ENCODE measurements at regions not wholly inside any gene's neighbourhood (a gene's known extent, or its start where the extent isn't known, plus 50 kb on each side); places are given as distances from the start of the nearest gene placed in this dataset.

DNA sequence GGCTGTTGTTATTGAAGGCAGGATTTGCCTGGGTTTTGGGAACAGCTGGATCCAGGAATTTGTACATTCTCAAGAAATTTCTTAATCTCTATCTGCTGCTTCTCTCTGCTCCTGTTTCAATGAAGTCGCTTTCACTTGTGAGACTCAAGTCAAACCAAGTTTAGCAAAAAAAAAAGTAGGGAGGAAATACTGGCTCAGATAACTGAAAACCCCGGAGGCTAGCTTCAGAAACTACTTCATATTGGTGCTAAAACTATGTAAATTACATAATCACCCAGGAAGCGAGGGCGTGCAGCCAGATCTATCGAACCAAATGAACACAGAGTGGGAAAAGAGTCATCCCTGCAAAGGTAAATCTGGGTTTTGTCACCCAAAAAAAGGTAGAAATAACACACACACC, 68.3 kb upstream of the FICD start:
- Histone ChIP-seq H3K36me3 (ENCODE audit: control insufficient read depth, insufficient read depth, low read length) (no peaks in the 10 kb centered on the region), H3K27me3 (replicated peaks; ENCODE audit: control insufficient read depth, insufficient read depth, low read length) (no peaks in the 10 kb centered on the region), H3K4me3 (replicated peaks; ENCODE audit: low read depth, low read length) (no peak overlapping the region)
- DNase-seq (ENCODE audit: extremely low read depth, insufficient read length) = no peak
- TF ChIP-seq, protein P1, sequence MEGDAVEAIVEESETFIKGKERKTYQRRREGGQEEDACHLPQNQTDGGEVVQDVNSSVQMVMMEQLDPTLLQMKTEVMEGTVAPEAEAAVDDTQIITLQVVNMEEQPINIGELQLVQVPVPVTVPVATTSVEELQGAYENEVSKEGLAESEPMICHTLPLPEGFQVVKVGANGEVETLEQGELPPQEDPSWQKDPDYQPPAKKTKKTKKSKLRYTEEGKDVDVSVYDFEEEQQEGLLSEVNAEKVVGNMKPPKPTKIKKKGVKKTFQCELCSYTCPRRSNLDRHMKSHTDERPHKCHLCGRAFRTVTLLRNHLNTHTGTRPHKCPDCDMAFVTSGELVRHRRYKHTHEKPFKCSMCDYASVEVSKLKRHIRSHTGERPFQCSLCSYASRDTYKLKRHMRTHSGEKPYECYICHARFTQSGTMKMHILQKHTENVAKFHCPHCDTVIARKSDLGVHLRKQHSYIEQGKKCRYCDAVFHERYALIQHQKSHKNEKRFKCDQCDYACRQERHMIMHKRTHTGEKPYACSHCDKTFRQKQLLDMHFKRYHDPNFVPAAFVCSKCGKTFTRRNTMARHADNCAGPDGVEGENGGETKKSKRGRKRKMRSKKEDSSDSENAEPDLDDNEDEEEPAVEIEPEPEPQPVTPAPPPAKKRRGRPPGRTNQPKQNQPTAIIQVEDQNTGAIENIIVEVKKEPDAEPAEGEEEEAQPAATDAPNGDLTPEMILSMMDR (IDR thresholded peaks at IDR 0.05; ENCODE audit: insufficient read depth, low read length, poor library complexity, severe bottlenecking) = no peak

DNA sequence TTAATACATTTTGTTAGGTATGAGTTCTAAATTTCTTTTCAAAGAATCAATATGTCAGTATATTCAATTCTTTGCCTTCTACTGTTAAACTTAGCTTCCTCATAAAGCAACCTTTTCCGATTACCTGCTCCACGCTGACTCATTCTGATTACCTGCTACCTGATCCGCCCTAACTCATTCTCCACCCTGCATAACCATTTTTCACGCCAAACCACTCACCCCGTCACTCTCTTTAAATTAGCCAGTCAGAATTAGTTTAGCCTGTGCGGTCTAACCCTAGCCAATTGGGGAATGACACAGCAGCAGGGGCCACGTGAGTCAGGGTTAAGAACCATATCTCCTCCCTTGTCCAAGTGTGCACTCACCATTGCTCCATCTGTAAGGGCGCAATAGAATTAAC, 72.2 kb upstream of the FICD start:
- no peak for DNase-seq (ENCODE audit: extremely low read depth, insufficient read length)
- Histone ChIP-seq H3K4me3 (replicated peaks; ENCODE audit: low read depth, low read length) (no peak overlapping the region), H3K36me3 (ENCODE audit: control insufficient read depth, insufficient read depth, low read length) (no peaks in the 10 kb centered on the region), H3K27me3 (replicated peaks; ENCODE audit: control insufficient read depth, insufficient read depth, low read length) (no peaks in the 10 kb centered on the region)
- TF ChIP-seq, protein P1 (IDR thresholded peaks at IDR 0.05; ENCODE audit: insufficient read depth, low read length, poor library complexity, severe bottlenecking) = no peak

DNA sequence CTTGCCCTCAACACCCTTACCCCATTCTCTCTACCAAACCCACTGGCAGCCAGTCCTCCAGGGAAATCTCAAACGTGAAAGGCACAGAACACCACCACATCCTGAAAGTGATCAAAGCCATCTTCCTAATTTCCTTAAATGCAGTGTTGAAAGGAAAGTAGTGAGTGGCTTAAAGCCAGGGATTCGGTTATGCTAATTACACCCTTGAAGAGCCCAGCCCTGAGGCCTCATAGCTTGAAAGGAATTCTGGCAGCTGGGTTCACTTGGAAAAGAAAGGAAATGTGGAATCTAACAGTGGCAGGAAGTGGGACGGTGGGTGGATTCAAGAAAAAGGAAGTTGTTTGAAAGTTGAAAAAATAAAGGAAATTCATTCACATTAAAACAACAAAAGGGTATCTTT, 73.0 kb upstream of the FICD start:
- H3K4me3 ChIP-seq (replicated peaks; ENCODE audit: low read depth, low read length) = no peak overlapping the region
- H3K27me3 ChIP-seq (replicated peaks; ENCODE audit: control insufficient read depth, insufficient read depth, low read length) = no peaks in the 10 kb centered on the region
- DNase-seq (ENCODE audit: extremely low read depth, insufficient read length) = no peak
- TF ChIP-seq, protein P1 (IDR thresholded peaks at IDR 0.05; ENCODE audit: insufficient read depth, low read length, poor library complexity, severe bottlenecking) = no peak
- H3K36me3 ChIP-seq (ENCODE audit: control insufficient read depth, insufficient read depth, low read length) = no peaks in the 10 kb centered on the region

DNA sequence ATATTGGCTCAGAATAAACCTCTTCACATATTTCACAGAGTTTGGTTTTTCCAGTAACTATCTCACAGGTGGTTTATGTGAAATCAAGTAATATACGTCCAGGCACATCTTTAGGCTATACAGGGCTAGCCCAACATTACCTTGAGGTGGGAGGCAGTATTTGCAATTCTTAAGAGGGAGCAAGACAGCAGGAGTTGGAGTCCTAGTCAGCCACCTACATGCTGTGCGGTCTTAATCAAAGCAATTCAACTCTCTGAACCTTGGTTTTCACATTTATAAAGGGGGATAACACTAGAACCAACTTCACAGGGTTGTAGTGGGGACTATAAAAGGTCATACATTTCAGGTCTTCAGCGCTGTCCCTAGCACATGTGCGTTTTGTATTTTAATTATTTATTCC, 73.5 kb upstream of the FICD start:
- Histone ChIP-seq H3K4me3 (replicated peaks; ENCODE audit: low read depth, low read length) (no peak overlapping the region), H3K27me3 (replicated peaks; ENCODE audit: control insufficient read depth, insufficient read depth, low read length) (no peaks in the 10 kb centered on the region), H3K36me3 (ENCODE audit: control insufficient read depth, insufficient read depth, low read length) (no peaks in the 10 kb centered on the region)
- DNase-seq (ENCODE audit: extremely low read depth, insufficient read length) = no peak
- TF ChIP-seq, protein P1 (IDR thresholded peaks at IDR 0.05; ENCODE audit: insufficient read depth, low read length, poor library complexity, severe bottlenecking) = no peak

DNA sequence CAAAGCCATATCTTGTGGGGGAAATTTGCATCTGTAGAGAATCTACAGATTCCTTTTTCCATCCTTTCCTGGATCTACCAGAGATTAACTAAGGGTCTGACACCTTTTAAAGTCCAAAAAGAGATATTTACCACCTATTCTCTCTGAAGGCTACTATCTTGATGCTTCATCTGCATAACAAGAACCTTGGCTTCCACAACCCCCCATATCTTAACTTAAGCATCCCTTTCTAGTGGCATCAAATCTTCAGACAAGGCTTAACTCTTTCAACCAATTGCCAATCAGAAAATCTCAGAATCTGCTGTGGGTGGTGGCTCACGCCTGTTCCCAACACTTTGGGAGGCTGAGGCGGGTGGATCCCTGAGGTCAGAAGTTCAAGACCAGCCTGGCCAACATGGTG, 74.3 kb upstream of the FICD start:
- no peaks in the 10 kb centered on the region for H3K36me3 ChIP-seq (ENCODE audit: control insufficient read depth, insufficient read depth, low read length)
- TF ChIP-seq, protein P1 (IDR thresholded peaks at IDR 0.05; ENCODE audit: insufficient read depth, low read length, poor library complexity, severe bottlenecking) = no peak
- no peak for DNase-seq (ENCODE audit: extremely low read depth, insufficient read length)
- H3K4me3 ChIP-seq (replicated peaks; ENCODE audit: low read depth, low read length) = no peak overlapping the region
- H3K27me3 ChIP-seq (replicated peaks; ENCODE audit: control insufficient read depth, insufficient read depth, low read length) = no peaks in the 10 kb centered on the region

DNA sequence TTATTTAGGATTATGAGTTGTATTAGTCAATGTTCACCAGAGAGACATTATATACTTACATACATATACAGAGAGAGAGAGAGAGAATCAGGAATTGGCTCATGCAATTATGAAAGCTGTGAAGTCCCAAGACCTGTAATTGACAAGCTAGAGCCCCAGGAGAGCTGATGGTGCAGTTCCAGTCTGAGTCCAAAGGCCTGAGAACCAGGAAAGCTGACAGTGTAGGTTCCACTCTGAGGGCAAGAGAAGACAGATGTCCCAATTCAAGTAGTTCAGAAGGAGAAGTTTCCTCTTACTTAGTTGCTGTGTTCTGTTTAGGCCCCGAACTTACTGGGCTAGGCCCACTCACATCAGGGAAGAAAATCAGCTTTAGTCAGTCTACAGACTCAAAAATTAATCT, 76.4 kb upstream of the FICD start:
- Histone ChIP-seq H3K27me3 (replicated peaks; ENCODE audit: control insufficient read depth, insufficient read depth, low read length) (no peaks in the 10 kb centered on the region), H3K36me3 (ENCODE audit: control insufficient read depth, insufficient read depth, low read length) (no peaks in the 10 kb centered on the region), H3K4me3 (replicated peaks; ENCODE audit: low read depth, low read length) (no peak overlapping the region)
- TF ChIP-seq, protein P1 (IDR thresholded peaks at IDR 0.05; ENCODE audit: insufficient read depth, low read length, poor library complexity, severe bottlenecking) = no peak
- DNase-seq (ENCODE audit: extremely low read depth, insufficient read length) = no peak
